IPS-15b (cell line): ENCODE measurements at regions not wholly inside any gene's neighbourhood (a gene's known extent, or its start where the extent isn't known, plus 50 kb on each side); places are given as distances from the start of the nearest gene placed in this dataset.
"Not testable (repeated sequence)": the region's sequence is repeated elsewhere in the genome, so short reads cannot be mapped to it uniquely, and the experiment has no call there.

Experiments used
- H3K27me3 ChIP-seq: one replicate; pipeline ENCODE4 v1.6.1; 2013; ENCODE audit warnings: low read length; ENCODE audit not compliant: control insufficient read depth, insufficient read depth
- H3K36me3 ChIP-seq: one replicate; pipeline ENCODE4 v1.6.1; 2013; ENCODE audit warnings: low read length; ENCODE audit not compliant: control insufficient read depth, insufficient read depth
- H3K4me1 ChIP-seq: one replicate; pipeline ENCODE4 v1.6.1; 2013; ENCODE audit warnings: mild to moderate bottlenecking, low read length; ENCODE audit not compliant: control insufficient read depth, insufficient read depth
- H3K4me3 ChIP-seq: one replicate; pipeline ENCODE4 v1.5.1; 2013; ENCODE audit warnings: low read depth, low read length
- H3K9ac ChIP-seq: one replicate; pipeline ENCODE4 v1.6.1; 2013; ENCODE audit warnings: low read depth, mild to moderate bottlenecking, low read length
- H3K9me3 ChIP-seq: one replicate; pipeline ENCODE4 v1.6.1; 2013; ENCODE audit warnings: mild to moderate bottlenecking, low read length; ENCODE audit not compliant: control insufficient read depth, insufficient read depth

DNA sequence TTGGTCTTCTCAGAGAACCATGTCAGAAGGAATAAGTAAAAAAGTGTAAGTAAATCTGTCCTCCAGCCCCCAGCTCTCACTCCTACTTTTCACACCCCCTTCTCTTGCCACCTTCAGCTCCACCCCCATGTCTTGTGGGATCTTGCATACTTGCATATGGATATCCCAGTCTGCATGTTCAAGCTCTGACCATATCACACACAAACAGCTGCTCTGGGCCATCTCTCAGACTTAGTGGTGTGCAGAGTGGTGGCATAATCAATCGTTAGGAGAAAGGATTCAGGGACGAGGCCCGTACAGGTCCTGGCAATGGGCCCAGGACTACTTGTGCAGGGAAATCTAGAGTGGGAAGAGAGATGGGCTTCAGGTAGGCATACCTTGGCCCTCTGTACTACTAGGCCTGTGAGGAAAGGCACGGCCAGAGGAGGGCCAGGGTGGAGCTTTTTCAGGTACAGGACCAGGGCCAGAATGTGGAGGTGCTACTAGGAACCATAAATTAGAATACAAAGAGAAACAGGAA lies 112.0 kb upstream of the SGK1 start:
- Histone ChIP-seq H3K36me3 (no peaks in the 10 kb centered on the region), H3K4me1 (no peaks in the 10 kb centered on the region), H3K27me3 (no peaks in the 10 kb centered on the region), H3K9ac (no peak overlapping the region), H3K9me3 (no peaks in the 10 kb centered on the region), H3K4me3 (no peak overlapping the region)

GRCh38 chr6:134427721-134428120 lies 109.8 kb upstream of the SGK1 start:
- no peaks in the 10 kb centered on the region for H3K36me3 ChIP-seq
- H3K27me3 ChIP-seq: no peaks in the 10 kb centered on the region
- no peaks in the 10 kb centered on the region for H3K4me1 ChIP-seq
- no peak overlapping the region for H3K9ac ChIP-seq
- no peak overlapping the region for H3K4me3 ChIP-seq
- H3K9me3 ChIP-seq: no peaks in the 10 kb centered on the region

DNA sequence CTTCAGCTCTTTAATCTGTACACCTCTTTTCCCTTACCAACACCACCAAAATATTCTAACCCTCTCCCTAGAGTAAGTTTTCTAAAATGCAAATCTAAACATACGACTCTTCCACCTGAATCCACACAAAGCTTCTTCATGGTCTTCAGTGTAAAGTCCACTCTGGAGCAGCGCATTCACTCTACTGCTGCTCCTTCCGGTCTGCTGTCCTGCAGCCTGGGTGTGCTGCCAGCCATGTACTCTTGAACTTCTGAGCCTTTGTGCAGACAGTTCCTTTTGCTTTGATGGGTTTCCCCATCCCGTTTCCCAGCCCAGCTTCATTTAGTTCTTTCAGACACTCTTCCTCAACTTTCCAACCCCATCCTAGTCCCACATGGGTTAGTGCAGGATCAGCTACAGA lies 108.7 kb upstream of the SGK1 start:
- Histone ChIP-seq H3K27me3 (no peaks in the 10 kb centered on the region), H3K9me3 (peaks cover under 1% of the 10 kb centered on the region), H3K4me3 (no peak overlapping the region), H3K36me3 (no peaks in the 10 kb centered on the region), H3K4me1 (no peaks in the 10 kb centered on the region), H3K9ac (no peak overlapping the region)

DNA sequence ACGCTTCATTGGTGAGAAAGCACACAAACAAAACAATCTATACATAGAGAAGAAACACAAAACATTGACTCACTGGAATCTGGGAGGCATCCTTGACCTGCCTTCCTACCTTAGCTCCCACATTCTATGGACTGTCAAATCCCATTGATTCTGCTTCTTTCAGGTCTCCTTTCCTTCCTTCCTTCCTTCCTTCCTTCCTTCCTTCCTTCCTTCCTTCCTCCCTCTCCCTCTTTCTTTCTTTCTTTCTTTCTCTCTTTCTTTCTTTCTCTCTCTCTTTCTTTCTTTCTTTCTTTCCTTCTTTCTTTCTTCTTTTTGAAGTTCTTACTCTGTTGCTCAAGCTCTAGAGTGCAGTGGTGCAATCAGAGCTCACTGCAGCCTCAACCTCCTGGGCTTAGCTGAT lies 108.0 kb upstream of the SGK1 start:
- not testable (repeated sequence) for H3K4me1 ChIP-seq, H3K27me3 ChIP-seq, H3K36me3 ChIP-seq, H3K9me3 ChIP-seq, H3K9ac ChIP-seq, H3K4me3 ChIP-seq

DNA sequence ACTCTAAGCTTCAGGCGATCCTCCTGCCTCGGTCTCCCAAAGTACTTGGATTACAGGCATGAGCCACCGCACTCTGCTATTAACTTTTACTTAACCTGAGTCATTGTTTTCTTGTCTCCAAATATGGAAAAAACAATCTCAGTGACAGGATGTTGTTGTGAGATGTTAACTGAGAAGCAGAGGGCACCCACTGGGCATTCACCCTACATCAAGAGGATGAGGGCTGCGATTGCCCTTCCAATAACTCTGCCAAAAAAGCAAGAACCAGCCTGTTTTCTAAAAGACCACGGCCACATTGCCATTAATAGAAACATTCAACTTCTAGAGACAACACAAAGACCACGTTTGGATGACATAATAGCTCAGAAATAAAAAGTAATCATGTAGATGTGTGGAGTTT lies 107.6 kb upstream of the SGK1 start:
- Histone ChIP-seq H3K4me3 (no peak overlapping the region), H3K9ac (no peak overlapping the region), H3K4me1 (no peaks in the 10 kb centered on the region), H3K27me3 (no peaks in the 10 kb centered on the region), H3K36me3 (no peaks in the 10 kb centered on the region), H3K9me3 (peaks cover 5% of the 10 kb centered on the region)

- Histone ChIP-seq H3K4me3 (no peak overlapping the region), H3K9ac (no peak overlapping the region), H3K36me3 (no peaks in the 10 kb centered on the region), H3K27me3 (no peaks in the 10 kb centered on the region), H3K4me1 (no peaks in the 10 kb centered on the region), H3K9me3 (peaks cover 5% of the 10 kb centered on the region)
These were observed 106.9 kb upstream of the SGK1 start for GRCh38 chr6:134424798-134425170.

GRCh38 chr6:134424165-134424797 lies 106.4 kb upstream of the SGK1 start:
- Histone ChIP-seq H3K4me1 (no peaks in the 10 kb centered on the region), H3K4me3 (no peak overlapping the region), H3K9ac (no peak overlapping the region), H3K27me3 (no peaks in the 10 kb centered on the region), H3K36me3 (no peaks in the 10 kb centered on the region), H3K9me3 (peaks cover 5% of the 10 kb centered on the region)

GRCh38 chr6:134422426-134423231 lies 104.7 kb upstream of the SGK1 start:
- Histone ChIP-seq H3K9me3 (peaks cover 5% of the 10 kb centered on the region), H3K4me3 (no peak overlapping the region), H3K27me3 (no peaks in the 10 kb centered on the region), H3K9ac (no peak overlapping the region), H3K36me3 (no peaks in the 10 kb centered on the region), H3K4me1 (no peaks in the 10 kb centered on the region)

DNA sequence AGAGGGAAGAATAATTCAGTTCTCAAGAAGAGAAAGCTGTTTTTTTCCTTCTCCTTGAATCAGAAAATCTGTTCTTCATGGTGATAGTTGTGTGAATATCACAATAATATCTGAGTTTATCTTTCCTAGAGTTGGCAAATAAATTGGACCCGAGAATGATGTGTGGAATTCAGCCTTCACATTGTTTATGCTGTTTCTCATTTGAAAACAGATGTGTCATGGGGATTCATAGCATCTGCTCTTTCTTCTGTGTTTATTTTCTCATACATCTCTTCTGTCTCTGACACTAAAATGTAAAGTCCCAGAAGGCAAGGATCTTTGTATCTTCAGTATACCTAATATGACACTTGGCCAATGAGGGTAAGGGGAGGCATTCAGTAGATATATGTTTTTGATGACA lies 103.6 kb upstream of the SGK1 start:
- no peak overlapping the region for H3K4me3 ChIP-seq
- no peaks in the 10 kb centered on the region for H3K36me3 ChIP-seq
- H3K9me3 ChIP-seq: peaks cover 5% of the 10 kb centered on the region
- no peaks in the 10 kb centered on the region for H3K4me1 ChIP-seq
- no peaks in the 10 kb centered on the region for H3K27me3 ChIP-seq
- H3K9ac ChIP-seq: no peak overlapping the region

DNA sequence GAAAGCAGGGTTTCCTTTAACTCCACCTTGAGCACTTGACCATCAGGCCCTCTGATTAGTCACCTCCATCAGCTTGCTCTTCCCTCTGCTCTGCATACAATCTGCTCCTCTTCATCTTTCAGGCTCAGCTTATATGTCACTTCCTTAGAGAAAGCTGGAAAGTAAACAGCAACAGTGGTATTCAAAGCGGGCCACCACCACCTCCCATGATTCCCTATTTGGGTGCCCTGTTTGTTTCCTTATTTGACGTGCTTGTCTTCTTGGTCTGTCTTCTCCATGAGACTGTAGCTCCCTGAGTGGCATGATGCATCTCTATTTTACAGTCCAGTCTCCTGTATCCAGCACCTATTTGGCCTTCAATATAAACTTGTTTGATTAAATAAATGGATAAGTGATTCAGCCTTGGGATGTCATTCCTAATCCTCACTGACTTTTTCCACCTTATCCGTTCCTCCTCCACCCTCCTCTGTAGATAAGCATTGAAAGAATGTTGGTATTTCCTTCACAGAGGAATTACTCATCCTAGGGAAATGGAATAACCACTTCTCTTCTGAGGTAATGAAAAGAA lies 102.8 kb upstream of the SGK1 start:
- Histone ChIP-seq H3K27me3 (no peaks in the 10 kb centered on the region), H3K9me3 (peaks cover 5% of the 10 kb centered on the region), H3K4me1 (no peaks in the 10 kb centered on the region), H3K4me3 (no peak overlapping the region), H3K36me3 (no peaks in the 10 kb centered on the region), H3K9ac (no peak overlapping the region)

- Histone ChIP-seq H3K4me1 (no peaks in the 10 kb centered on the region), H3K36me3 (no peaks in the 10 kb centered on the region), H3K9me3 (peaks cover 5% of the 10 kb centered on the region), H3K4me3 (no peak overlapping the region), H3K27me3 (no peaks in the 10 kb centered on the region), H3K9ac (no peak overlapping the region)
These were observed 101.8 kb upstream of the SGK1 start for GRCh38 chr6:134419716-134420115.
